Ectodermal cell (in vitro differentiated cells): ENCODE measurements at regions not wholly inside any gene's neighbourhood (a gene's known extent, or its start where the extent isn't known, plus 50 kb on each side); places are given as distances from the start of the nearest gene placed in this dataset.

ENCODE experiments used
- H3K27ac ChIP-seq: 2 replicates; pipeline ENCODE4 v1.7.0; 2013; ENCODE audit warnings: mild to moderate bottlenecking, low read depth, low read length; ENCODE audit not compliant: insufficient read depth, poor library complexity, severe bottlenecking
- H3K27me3 ChIP-seq: 2 replicates; pipeline ENCODE4 v1.7.0; 2013; ENCODE audit warnings: mild to moderate bottlenecking, low read length; ENCODE audit not compliant: insufficient read depth, control insufficient read depth, poor library complexity, severe bottlenecking
- H3K36me3 ChIP-seq: one replicate; pipeline ENCODE4 v1.7.0; 2013; ENCODE audit warnings: low read length; ENCODE audit not compliant: control insufficient read depth, insufficient read depth
- H3K4me1 ChIP-seq: one replicate; pipeline ENCODE4 v1.7.0; 2013; ENCODE audit warnings: low read length; ENCODE audit not compliant: control insufficient read depth, insufficient read depth
- H3K4me3 ChIP-seq: 2 replicates; pipeline ENCODE4 v1.7.0; 2013; ENCODE audit warnings: low read depth, low read length, control low read depth; ENCODE audit not compliant: insufficient read depth
- H3K9me3 ChIP-seq: 2 replicates; pipeline ENCODE4 v1.7.0; 2013; ENCODE audit warnings: mild to moderate bottlenecking, low read length, moderate library complexity; ENCODE audit not compliant: control insufficient read depth
- WGBS, 2 experiments: methylation state at CpG; one replicate each; pipeline ENCODE4 v1.1.7; 2013; ENCODE audit warnings: missing lambda C conversion rate in 2 of 2; 5-methylcytosine and 5-hydroxymethylcytosine counted together

DNA sequence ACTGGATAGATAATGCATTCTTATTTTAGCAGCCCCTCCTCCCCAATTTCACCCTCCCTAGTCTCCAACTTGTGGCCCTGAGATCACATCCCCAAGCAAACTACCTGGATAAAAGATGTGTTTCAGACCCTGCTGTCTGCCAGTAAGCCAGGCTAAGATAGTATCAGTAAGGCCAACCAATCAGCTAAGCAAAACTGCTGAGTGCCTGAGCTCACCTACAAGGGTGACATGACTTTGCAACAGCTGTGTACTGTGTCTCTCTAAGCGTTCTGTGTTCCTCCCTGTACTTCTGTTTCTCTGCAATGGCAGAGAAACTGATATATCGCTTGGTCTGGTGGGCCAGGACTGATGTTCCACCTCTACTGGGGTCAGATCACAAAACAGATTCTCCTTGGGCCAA lies 224.9 kb downstream of the BTG1 start:
- no peaks in the 10 kb centered on the region for H3K9me3 ChIP-seq
- H3K4me3 ChIP-seq, result no peak overlapping the region
- H3K4me1 ChIP-seq, result no peaks in the 10 kb centered on the region
- H3K27me3 ChIP-seq, result no peaks in the 10 kb centered on the region
- no peaks in the 10 kb centered on the region for H3K36me3 ChIP-seq
- 92% methylated on average over 2 of the region's 2 CpGs for WGBS, 2 experiments
- no peak overlapping the region for H3K27ac ChIP-seq

DNA sequence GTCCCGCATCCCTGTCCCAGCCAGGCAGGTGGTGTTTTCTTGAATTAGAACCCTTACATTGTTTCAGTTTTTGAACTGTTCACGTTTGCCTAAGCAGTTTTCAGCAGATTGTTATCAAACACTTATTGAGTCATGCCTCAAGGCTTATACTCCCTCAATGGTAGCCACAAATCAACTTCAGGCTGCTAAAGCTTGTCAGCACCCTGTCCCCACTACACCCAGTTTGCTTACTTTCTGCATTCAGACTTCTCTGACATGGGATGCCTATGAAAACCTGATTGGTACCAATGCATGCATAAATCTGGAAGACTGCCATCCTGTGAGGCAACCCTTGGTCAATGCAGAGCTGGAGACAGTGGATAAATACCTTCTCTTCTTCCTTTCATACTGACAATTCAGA lies 225.4 kb downstream of the BTG1 start:
- 89 to 92% methylated on average over 2 of the region's 2 CpGs for WGBS, 2 experiments
- Histone ChIP-seq H3K27me3 (no peaks in the 10 kb centered on the region), H3K27ac (no peak overlapping the region), H3K4me1 (no peaks in the 10 kb centered on the region), H3K9me3 (no peaks in the 10 kb centered on the region), H3K36me3 (no peaks in the 10 kb centered on the region), H3K4me3 (no peak overlapping the region)

DNA sequence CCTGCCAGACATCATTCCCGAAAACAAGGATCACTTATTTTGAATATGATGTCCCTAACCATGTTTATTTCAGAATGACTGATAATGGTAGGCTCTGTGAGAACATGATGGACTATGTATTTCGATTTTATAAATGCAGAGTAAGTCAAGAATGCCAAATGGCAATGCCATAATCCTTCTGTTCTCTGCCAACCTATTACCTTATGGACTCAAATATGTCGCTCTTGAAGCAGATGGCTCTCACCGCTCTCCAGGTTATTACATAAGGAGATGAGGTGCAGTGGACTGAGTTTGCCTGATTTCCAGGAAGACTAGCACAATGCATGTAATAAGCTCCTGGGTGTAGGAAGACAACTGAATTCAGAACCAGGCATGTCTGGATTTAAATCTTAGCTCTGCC lies 227.2 kb downstream of the BTG1 start:
- 93 to 96% methylated on average over 4 of the region's 4 CpGs for WGBS, 2 experiments
- Histone ChIP-seq H3K27me3 (no peaks in the 10 kb centered on the region), H3K4me3 (no peak overlapping the region), H3K4me1 (no peaks in the 10 kb centered on the region), H3K27ac (no peak overlapping the region), H3K36me3 (no peaks in the 10 kb centered on the region), H3K9me3 (no peaks in the 10 kb centered on the region)

DNA sequence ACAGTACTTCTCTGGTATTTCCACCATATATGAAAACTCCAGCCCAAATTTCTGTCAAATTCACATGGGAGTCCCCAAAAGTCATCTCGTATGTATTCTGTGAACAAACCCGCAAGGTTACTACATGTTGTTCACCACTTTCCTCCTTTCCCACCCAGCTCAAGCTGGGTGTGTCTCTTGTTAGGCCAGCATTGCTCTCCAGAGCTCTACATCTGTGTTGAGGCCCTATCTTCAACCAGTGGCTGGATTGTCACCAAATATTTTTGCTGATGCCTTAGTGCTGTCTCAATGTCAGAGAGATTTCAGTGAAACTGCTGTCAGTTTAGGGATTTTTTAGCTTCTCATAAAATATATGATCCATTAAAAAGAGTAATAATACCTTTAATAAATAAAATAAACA lies 230.9 kb downstream of the BTG1 start:
- H3K36me3 ChIP-seq, result no peaks in the 10 kb centered on the region
- H3K9me3 ChIP-seq, result no peaks in the 10 kb centered on the region
- H3K4me3 ChIP-seq, result no peak overlapping the region
- no peak overlapping the region for H3K27ac ChIP-seq
- H3K4me1 ChIP-seq, result peaks cover 14% of the 10 kb centered on the region
- WGBS, 2 experiments, result 95 to 100% methylated on average over 2 of the region's 2 CpGs
- no peaks in the 10 kb centered on the region for H3K27me3 ChIP-seq

DNA sequence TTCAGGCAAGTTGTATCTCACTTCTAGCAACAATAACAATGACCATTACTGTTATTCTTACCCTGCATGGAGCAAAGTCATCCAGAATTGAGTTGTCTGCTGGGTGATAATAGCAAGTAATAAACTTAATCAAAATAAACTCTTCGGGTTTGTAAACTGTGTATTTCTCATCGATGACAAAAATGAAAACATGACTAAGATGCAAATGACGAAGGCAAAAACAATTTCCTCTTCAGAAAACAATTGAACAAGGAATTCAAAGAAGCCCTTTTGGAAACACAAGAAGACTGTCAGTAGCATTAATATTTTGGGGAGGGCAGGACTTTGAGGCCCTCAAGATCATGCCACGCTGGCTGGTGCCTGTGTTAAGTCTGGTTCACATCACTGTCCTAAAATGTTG lies 232.0 kb downstream of the BTG1 start:
- Histone ChIP-seq H3K36me3 (no peaks in the 10 kb centered on the region), H3K4me1 (peaks cover 14% of the 10 kb centered on the region), H3K27me3 (no peaks in the 10 kb centered on the region), H3K4me3 (no peak overlapping the region), H3K27ac (no peak overlapping the region), H3K9me3 (no peaks in the 10 kb centered on the region)
- 93 to 98% methylated on average over 4 of the region's 4 CpGs for WGBS, 2 experiments

DNA sequence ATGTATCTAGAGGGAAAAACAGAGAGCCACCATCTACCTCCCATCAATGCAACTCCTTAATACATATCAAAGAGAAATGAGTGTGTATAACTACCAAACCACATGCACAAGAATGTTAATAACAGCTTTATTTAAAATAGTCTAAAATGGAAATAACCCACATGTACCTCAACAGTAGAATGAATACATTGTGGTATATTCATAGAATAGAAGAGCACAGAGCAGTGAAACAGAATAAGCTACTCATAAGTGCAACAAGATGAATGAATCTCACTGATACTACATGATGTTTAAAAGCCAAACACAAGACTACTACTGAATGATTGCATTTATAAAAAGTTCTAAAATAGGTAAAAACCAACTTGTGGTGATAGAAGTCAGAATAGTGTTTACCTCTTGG lies 232.5 kb downstream of the BTG1 start:
- Histone ChIP-seq H3K27ac (no peak overlapping the region), H3K36me3 (no peaks in the 10 kb centered on the region), H3K4me3 (no peak overlapping the region), H3K4me1 (peaks cover 14% of the 10 kb centered on the region), H3K27me3 (no peaks in the 10 kb centered on the region), H3K9me3 (no peaks in the 10 kb centered on the region)

DNA sequence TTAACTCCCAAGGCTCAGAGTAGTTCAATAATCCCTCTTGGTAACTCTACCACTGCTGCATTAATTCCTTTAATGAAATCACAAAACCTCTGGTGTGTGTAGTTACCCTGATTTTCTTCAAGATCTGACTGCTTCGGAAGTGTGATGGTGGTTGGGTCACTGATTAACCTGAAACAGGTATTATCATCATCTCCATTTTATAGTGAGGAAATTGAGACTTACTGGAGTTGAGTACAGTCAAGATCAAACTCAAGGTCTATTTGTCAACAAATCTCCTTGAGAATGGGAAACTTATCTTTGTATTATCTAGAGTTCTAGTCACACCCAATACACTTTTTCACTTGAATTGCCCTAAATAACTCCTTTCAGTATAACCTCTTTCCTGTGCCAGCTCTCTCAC lies 233.5 kb downstream of the BTG1 start:
- H3K27ac ChIP-seq, result no peak overlapping the region
- H3K4me1 ChIP-seq, result peaks cover 14% of the 10 kb centered on the region
- H3K36me3 ChIP-seq, result no peaks in the 10 kb centered on the region
- no peak overlapping the region for H3K4me3 ChIP-seq
- H3K9me3 ChIP-seq, result no peaks in the 10 kb centered on the region
- H3K27me3 ChIP-seq, result no peaks in the 10 kb centered on the region
- WGBS, 2 experiments, result no CpG with 5 or more reads among the region's 1 CpG

DNA sequence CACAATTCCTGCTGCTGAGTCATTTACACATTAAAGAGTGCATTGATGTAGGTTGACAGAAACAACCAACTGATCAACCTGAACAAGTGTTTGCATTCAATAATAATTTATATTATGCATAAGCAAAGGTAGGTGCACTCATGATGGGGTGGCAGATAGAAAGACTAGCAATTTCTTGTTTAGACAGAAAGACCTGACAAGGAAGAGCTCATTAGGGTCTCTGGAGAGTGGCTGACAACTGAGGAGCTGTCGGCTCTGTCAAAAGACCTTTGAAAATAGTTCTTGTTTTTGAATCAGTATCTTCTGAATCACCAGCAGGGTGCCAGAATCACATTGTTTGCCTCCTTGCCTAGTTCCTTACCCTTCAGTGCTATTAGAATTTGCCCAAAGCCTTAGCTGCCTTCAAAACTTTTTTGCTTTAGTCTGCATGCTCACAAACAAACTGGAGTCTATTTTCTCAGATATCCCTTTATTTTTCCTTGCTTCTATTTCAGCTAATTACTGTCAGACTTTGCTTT lies 234.7 kb downstream of the BTG1 start:
- 0 to 11% methylated on average over 1 of the region's 1 CpG for WGBS, 2 experiments
- no peaks in the 10 kb centered on the region for H3K27me3 ChIP-seq
- peaks cover 14% of the 10 kb centered on the region for H3K4me1 ChIP-seq
- H3K27ac ChIP-seq, result no peak overlapping the region
- no peak overlapping the region for H3K4me3 ChIP-seq
- H3K9me3 ChIP-seq, result no peaks in the 10 kb centered on the region
- H3K36me3 ChIP-seq, result no peaks in the 10 kb centered on the region

DNA sequence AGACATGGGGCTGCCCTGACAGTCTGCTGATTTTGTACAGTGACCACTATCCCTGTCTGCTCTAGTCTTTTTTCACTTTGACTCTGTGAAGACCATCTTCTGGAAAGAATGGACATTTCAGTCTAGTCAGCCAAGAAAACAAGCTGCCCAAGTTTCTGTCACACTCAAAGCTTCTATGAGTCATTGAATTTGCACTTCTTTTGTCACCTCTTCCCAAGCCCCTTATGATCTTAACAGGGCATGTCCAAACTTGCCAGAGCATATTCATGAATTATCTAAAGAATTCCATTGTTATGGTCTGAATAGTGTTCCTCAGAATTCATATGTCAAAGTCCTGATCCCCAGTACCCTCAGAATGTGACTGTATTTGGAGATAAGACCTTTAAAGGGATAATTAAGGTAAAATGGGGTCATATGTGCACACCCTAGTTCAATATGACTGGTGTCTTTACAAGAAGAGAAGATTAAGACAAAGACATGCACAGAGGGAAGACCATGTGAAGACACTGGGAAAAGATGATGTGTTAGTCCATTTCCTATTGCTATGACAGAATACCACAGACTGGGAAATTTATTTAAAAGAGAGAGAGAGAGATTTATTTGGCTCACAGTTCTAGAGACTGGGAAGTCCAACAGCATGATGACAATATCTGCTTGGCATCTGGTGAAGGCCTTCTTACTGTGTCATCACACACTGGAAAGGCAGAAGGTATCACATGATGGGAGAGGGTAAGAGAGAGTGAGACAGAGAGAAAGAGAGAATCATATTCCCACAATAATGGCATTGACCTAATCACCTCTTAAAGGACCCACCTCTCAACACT lies 242.6 kb downstream of the BTG1 start:
- H3K27ac ChIP-seq, result no peak overlapping the region
- peaks cover 6% of the 10 kb centered on the region for H3K4me1 ChIP-seq
- no peaks in the 10 kb centered on the region for H3K27me3 ChIP-seq
- H3K9me3 ChIP-seq, result no peaks in the 10 kb centered on the region
- H3K4me3 ChIP-seq, result no peak overlapping the region
- no peaks in the 10 kb centered on the region for H3K36me3 ChIP-seq

DNA sequence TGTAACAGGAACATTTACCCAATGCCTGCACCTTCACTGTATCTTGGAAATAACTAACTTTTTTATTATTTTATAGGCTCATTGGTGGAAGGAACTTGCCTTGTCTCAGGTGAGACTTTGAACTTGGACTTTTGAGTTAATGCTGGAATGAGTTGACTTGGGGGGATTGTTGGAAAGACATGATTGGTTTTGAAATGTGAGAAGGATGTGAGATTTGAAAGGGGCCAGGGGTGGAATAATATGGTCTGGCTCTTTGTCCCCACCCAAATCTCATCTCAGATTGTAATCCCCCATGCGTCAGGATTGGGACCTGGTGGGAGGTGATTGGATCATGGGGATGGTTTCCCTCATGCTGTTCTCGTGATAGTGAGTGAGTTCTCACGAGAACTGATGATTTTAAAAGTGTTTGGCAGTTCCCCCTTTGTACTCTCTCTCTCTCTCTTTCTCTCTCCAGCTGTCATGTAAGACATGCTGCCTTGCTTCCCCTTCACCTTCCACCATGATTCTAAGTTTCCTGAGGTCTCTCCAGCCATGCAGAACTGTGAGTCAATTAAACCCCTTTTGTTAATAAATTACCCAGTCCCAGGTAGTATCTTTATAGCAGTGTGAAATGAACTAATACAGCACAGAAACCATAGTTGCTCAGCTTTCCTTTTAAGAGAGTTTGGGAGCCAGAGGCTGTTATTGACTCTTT lies 244.1 kb downstream of the BTG1 start:
- Histone ChIP-seq H3K27me3 (no peaks in the 10 kb centered on the region), H3K4me1 (peaks cover 6% of the 10 kb centered on the region), H3K27ac (no peak overlapping the region), H3K4me3 (no peak overlapping the region), H3K9me3 (no peaks in the 10 kb centered on the region), H3K36me3 (no peaks in the 10 kb centered on the region)
- WGBS, 2 experiments, result 89 to 100% methylated on average over 3 of the region's 3 CpGs
